ELR (cell line): ENCODE measurements at regions not wholly inside any gene's neighbourhood (a gene's known extent, or its start where the extent isn't known, plus 50 kb on each side); places are given as distances from the start of the nearest gene placed in this dataset.
"Not testable (repeated sequence)": the region's sequence is repeated elsewhere in the genome, so short reads cannot be mapped to it uniquely, and the experiment has no call there.

ENCODE experiments used
- DNase-seq: peaks from one replicate; pipeline ENCODE4 v3.0.0-alpha.2; 2015; ENCODE audit warnings: low read depth

GRCh38 chr5:6108981-6109825, 269.1 kb downstream of the MED10 start:
- DNase-seq: no peak

GRCh38 chr5:6108540-6108848, 269.9 kb downstream of the MED10 start:
- no peak for DNase-seq

GRCh38 chr5:6107675-6108539, 270.4 kb downstream of the MED10 start:
- DNase-seq: no peak

- no peak for DNase-seq
Measured at GRCh38 chr5:6106756-6107155, 271.6 kb downstream of the MED10 start.

GRCh38 chr5:6105320-6105719, 273.0 kb downstream of the MED10 start:
- no peak for DNase-seq

GRCh38 chr5:6096101-6096500, 282.2 kb downstream of the MED10 start:
- no peak for DNase-seq

GRCh38 chr5:6094180-6094579, 284.2 kb downstream of the MED10 start:
- DNase-seq: not testable (repeated sequence)

DNA sequence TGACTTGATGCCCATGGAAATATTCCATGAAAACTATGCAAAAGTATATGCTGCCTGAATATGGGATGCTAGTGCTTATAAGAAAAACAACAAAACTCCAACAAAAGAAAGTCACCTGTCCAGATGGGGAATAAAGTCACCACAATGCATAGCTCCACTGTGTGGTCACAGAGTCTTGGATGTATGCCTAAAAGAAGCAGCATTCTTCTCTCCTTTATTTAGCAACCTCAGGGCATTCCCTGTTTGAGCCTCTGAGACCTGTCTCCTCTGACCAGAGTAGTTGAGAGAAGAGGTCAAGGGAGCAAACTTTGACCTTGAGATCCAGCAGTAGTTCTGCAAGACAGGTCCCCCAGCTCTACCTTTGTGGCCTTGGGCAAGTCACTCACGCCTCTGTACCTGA, 287.5 kb downstream of the MED10 start:
- DNase-seq: no peak

- no peak for DNase-seq
Measured at GRCh38 chr5:6090079-6090654, 288.2 kb downstream of the MED10 start.

GRCh38 chr5:6088706-6089105, 289.6 kb downstream of the MED10 start:
- no peak for DNase-seq

DNA sequence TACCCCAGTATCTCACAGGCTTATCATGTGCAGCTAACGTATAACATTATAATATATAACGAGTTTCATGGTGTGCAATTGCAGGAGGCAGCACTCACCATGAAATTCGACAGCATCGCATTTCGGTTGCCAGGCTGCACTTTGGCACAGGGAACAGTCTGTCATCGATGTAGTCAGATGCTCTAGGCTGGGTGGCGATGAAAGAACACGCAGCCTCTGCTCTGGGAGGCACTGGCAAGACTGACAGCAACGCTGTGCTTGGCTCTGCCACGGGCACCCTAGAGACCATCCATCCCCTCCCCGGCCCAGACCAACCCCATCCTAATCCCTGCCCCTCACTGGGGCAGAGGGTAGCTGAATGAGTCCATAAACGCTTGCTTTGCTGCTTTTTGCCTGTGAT, 290.8 kb downstream of the MED10 start:
- no peak for DNase-seq

DNA sequence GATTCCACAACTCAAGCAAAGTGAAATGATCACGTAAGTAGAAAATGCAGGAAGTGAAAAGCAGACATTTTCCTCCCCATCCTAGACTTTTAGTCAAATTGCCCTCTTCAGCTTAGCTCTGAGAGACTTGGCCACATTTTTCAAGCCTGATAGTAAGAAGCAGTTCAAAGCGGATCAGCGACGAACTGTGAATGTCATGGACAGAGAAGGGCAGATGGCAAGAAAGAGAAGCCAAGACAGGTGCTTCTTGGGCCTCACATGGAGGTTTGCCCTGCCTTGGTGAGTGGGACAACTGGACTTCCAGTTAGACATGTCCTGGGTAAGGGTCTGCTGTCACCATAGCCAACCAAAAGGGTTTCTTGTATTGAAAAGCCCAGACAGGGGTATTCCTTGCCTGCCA, 291.5 kb downstream of the MED10 start:
- DNase-seq: no peak

GRCh38 chr5:6085341-6085860, 292.9 kb downstream of the MED10 start:
- no peak for DNase-seq

GRCh38 chr5:6084836-6085235, 293.5 kb downstream of the MED10 start:
- no peak for DNase-seq

DNA sequence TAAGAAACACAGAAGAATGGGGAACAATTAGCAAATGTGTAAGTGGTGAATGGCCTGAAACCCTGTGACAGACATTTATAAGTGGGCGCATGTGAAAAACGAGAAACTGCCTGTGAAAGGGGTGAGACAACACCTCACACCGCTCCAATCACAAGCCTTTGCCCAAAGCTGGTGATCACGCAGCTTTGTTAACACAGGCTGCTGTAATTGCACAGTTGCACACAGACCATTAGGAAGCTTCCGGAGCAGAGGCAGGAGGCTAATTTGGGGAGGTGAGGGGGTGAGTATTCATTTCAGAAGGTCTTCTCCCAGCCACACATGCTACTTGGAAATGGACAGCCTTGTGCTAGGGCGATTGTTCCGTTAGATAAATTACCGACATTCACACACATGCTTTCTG, 294.0 kb downstream of the MED10 start:
- DNase-seq: no peak

GRCh38 chr5:6083311-6083978, 294.9 kb downstream of the MED10 start:
- no peak for DNase-seq

DNA sequence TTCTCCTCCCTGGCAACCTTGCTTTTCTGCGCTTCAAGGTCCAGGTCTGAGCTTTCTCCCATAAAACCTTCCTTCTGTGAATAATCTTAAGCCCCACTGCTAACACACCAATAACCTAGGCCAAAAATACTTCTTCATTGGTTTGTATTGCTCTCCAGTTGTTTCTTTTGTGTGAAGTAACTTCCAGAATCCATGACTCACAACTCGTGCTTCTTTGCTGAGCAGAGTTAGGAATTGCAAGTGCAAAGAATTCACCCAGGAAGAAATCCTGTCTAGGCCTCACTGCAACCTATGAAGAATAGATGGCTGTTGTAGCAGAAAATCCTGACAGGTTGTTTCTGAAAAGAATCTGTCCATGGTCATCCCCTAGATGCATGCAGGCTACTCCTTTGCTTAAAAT, 295.7 kb downstream of the MED10 start:
- no peak for DNase-seq

DNA sequence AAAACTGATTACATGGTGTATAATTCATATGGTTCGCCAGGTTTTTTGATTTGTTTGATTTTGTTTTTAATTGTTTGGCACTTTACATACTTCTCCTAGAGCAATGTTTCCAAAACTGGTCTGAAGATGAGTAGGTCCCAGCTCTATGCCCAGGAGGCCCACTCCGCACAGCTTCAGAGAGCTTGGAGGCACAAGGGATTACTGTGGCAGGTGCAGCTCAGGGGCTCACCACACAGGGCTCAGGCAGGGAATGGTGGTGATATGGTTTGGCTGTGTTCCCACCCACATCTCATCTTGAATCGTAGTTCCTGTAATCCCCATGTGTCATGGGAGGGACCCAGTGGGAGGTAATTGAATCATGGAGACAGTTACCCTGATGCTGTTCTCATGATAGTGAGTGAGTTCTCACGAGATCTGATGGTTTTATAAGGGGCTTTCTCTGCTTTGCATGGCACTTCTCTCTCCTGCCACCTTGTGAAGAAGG, 296.6 kb downstream of the MED10 start:
- DNase-seq: no peak

GRCh38 chr5:6080930-6081726, 297.2 kb downstream of the MED10 start:
- no peak for DNase-seq

GRCh38 chr5:6080436-6080835, 297.9 kb downstream of the MED10 start:
- no peak for DNase-seq

- no peak for DNase-seq
Measured at GRCh38 chr5:6078881-6079280, 299.5 kb downstream of the MED10 start.
